ENCODE measurements at regions not wholly inside any gene's neighbourhood (a gene's known extent, or its start where the extent isn't known, plus 50 kb on each side); places are given as distances from the start of the nearest gene placed in this dataset.
"Not testable (repeated sequence)": the region's sequence is repeated elsewhere in the genome, so short reads cannot be mapped to it uniquely, and the experiment has no call there.

- Histone ChIP-seq H3K27ac (ENCODE audit: low read depth in 1 of 3, low read length in 2 of 3) (no peak overlapping the region), H3K9me3 (ENCODE audit: control insufficient read depth in 2 of 2, insufficient read depth in 1 of 2, low read depth in 1 of 2, low read length in 1 of 2) (no peaks in the 10 kb centered on the region), H3K4me3 (ENCODE audit: low read depth in 1 of 3, low read length in 3 of 3) (no peak overlapping the region), H3K4me1 (ENCODE audit: control insufficient read depth in 3 of 3, insufficient read depth in 2 of 3, low read depth in 1 of 3, low read length in 2 of 3) (no peaks in the 10 kb centered on the region), H3K36me3 (ENCODE audit: control insufficient read depth in 3 of 3, insufficient read depth in 2 of 3, low read depth in 1 of 3, low read length in 3 of 3) (no peaks in the 10 kb centered on the region), H3K27me3 (ENCODE audit: control insufficient read depth in 3 of 3, insufficient read depth in 3 of 3, low read length in 3 of 3) (no peaks in the 10 kb centered on the region)
- FAIRE-seq (no peak), DNase-seq (no peak)
- WGBS, 3 donors: 65 to 74% (median 68%) methylated on average over 3 of the region's 3 CpGs
Observed at GRCh38 chr3:181493423-181493822, 218.3 kb upstream of the SOX2 start.

GRCh38 chr3:181488536-181488935, 223.2 kb upstream of the SOX2 start:
- H3K4me3 ChIP-seq (ENCODE audit: low read depth in 1 of 3, low read length in 3 of 3): no peak overlapping the region
- H3K36me3 ChIP-seq (ENCODE audit: control insufficient read depth in 3 of 3, insufficient read depth in 2 of 3, low read depth in 1 of 3, low read length in 3 of 3): no peaks in the 10 kb centered on the region
- H3K9me3 ChIP-seq (ENCODE audit: control insufficient read depth in 2 of 2, insufficient read depth in 1 of 2, low read depth in 1 of 2, low read length in 1 of 2): no peaks in the 10 kb centered on the region
- H3K27ac ChIP-seq (ENCODE audit: low read depth in 1 of 3, low read length in 2 of 3): no peak overlapping the region
- no peaks in the 10 kb centered on the region for H3K27me3 ChIP-seq (ENCODE audit: control insufficient read depth in 3 of 3, insufficient read depth in 3 of 3, low read length in 3 of 3)
- 86 to 91% (median 89%) methylated on average over 3 of the region's 3 CpGs for WGBS, 3 donors
- FAIRE-seq: no peak
- no peaks in the 10 kb centered on the region for H3K4me1 ChIP-seq (ENCODE audit: control insufficient read depth in 3 of 3, insufficient read depth in 2 of 3, low read depth in 1 of 3, low read length in 2 of 3)
- DNase-seq: no peak

- Histone ChIP-seq H3K36me3 (ENCODE audit: control insufficient read depth in 3 of 3, insufficient read depth in 2 of 3, low read depth in 1 of 3, low read length in 3 of 3) (no peaks in the 10 kb centered on the region), H3K27ac (ENCODE audit: low read depth in 1 of 3, low read length in 2 of 3) (no peak overlapping the region), H3K27me3 (ENCODE audit: control insufficient read depth in 3 of 3, insufficient read depth in 3 of 3, low read length in 3 of 3) (no peaks in the 10 kb centered on the region), H3K4me3 (ENCODE audit: low read depth in 1 of 3, low read length in 3 of 3) (no peak overlapping the region), H3K9me3 (ENCODE audit: control insufficient read depth in 2 of 2, insufficient read depth in 1 of 2, low read depth in 1 of 2, low read length in 1 of 2) (no peaks in the 10 kb centered on the region), H3K4me1 (ENCODE audit: control insufficient read depth in 3 of 3, insufficient read depth in 2 of 3, low read depth in 1 of 3, low read length in 2 of 3) (no peaks in the 10 kb centered on the region)
- FAIRE-seq: no peak
- no peak for DNase-seq
- WGBS, 3 donors: 65 to 71% (median 70%) methylated on average over 5 of the region's 5 CpGs
Observed at GRCh38 chr3:181487236-181487978, 224.3 kb upstream of the SOX2 start.

- FAIRE-seq: no peak
- H3K27me3 ChIP-seq (ENCODE audit: control insufficient read depth in 3 of 3, insufficient read depth in 3 of 3, low read length in 3 of 3): no peaks in the 10 kb centered on the region
- H3K27ac ChIP-seq (ENCODE audit: low read depth in 1 of 3, low read length in 2 of 3): no peak overlapping the region
- DNase-seq: no peak
- H3K36me3 ChIP-seq (ENCODE audit: control insufficient read depth in 3 of 3, insufficient read depth in 2 of 3, low read depth in 1 of 3, low read length in 3 of 3): no peaks in the 10 kb centered on the region
- WGBS, 3 donors: 24 to 38% (median 33%) methylated on average over 7 of the region's 7 CpGs
- no peak overlapping the region for H3K4me3 ChIP-seq (ENCODE audit: low read depth in 1 of 3, low read length in 3 of 3)
- no peaks in the 10 kb centered on the region for H3K4me1 ChIP-seq (ENCODE audit: control insufficient read depth in 3 of 3, insufficient read depth in 2 of 3, low read depth in 1 of 3, low read length in 2 of 3)
- H3K9me3 ChIP-seq (ENCODE audit: control insufficient read depth in 2 of 2, insufficient read depth in 1 of 2, low read depth in 1 of 2, low read length in 1 of 2): no peaks in the 10 kb centered on the region
Observed at GRCh38 chr3:181486141-181486885, 225.4 kb upstream of the SOX2 start.

DNA sequence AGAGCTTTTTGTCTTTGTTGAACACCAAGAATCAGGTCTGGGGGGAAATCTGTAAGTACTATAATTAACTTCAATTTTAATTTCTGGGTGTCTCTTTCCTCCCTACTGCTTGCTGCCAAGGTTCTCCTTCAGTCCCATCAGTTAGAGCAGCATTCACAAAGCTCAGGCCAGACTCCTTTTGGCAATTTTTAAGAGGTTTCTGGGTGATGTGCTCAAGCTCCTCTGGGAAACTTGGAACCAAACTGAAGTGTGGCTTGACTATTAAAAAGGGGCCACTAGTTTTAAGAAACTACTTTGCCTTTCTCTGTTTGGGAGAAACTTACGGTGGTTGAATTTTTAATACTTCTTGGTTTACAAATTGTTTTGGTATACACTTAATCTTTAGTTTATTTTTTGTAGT, 227.7 kb upstream of the SOX2 start:
- FAIRE-seq (no peak), DNase-seq (no peak)
- no peak overlapping the region for H3K4me3 ChIP-seq (ENCODE audit: low read depth in 1 of 3, low read length in 3 of 3)
- no peaks in the 10 kb centered on the region for H3K27me3 ChIP-seq (ENCODE audit: control insufficient read depth in 3 of 3, insufficient read depth in 3 of 3, low read length in 3 of 3)
- no peaks in the 10 kb centered on the region for H3K36me3 ChIP-seq (ENCODE audit: control insufficient read depth in 3 of 3, insufficient read depth in 2 of 3, low read depth in 1 of 3, low read length in 3 of 3)
- no peaks in the 10 kb centered on the region for H3K9me3 ChIP-seq (ENCODE audit: control insufficient read depth in 2 of 2, insufficient read depth in 1 of 2, low read depth in 1 of 2, low read length in 1 of 2)
- H3K27ac ChIP-seq (ENCODE audit: low read depth in 1 of 3, low read length in 2 of 3): no peak overlapping the region
- no peaks in the 10 kb centered on the region for H3K4me1 ChIP-seq (ENCODE audit: control insufficient read depth in 3 of 3, insufficient read depth in 2 of 3, low read depth in 1 of 3, low read length in 2 of 3)
- WGBS, 3 donors: 75 to 90% (median 85%) methylated on average over 1 of the region's 1 CpG

GRCh38 chr3:181475146-181475545, 236.6 kb upstream of the SOX2 start:
- H3K4me1 ChIP-seq (ENCODE audit: control insufficient read depth in 3 of 3, insufficient read depth in 2 of 3, low read depth in 1 of 3, low read length in 2 of 3); H3K27ac ChIP-seq (ENCODE audit: low read depth in 1 of 3, low read length in 2 of 3); FAIRE-seq; DNase-seq; H3K4me3 ChIP-seq (ENCODE audit: low read depth in 1 of 3, low read length in 3 of 3); H3K27me3 ChIP-seq (ENCODE audit: control insufficient read depth in 3 of 3, insufficient read depth in 3 of 3, low read length in 3 of 3); H3K36me3 ChIP-seq (ENCODE audit: control insufficient read depth in 3 of 3, insufficient read depth in 2 of 3, low read depth in 1 of 3, low read length in 3 of 3): not testable (repeated sequence)
- peaks cover 0 to 18% of the 10 kb centered on the region in 2 donors for H3K9me3 ChIP-seq (ENCODE audit: control insufficient read depth in 2 of 2, insufficient read depth in 1 of 2, low read depth in 1 of 2, low read length in 1 of 2)
- 58 to 84% (median 70%) methylated on average over 1 of the region's 1 CpG for WGBS, 3 donors

DNA sequence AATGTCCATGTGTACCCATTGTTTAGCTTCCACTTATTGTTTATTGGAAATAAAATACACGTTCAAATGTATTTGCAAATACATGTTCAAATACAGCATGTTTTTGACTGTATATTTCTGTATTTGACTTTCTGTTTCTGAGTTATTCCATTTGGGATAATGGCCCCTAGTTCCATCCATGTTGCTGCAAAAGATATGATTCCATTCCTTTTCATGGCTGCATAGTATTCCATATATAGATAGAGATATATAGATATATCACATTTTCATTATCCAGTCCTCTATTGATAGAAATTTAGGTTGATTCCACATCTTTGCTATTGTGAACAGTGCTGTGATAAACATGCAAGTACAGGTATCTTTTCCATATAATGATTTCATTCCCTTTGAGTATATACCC, 241.4 kb upstream of the SOX2 start:
- FAIRE-seq: no peak
- 83 to 99% (median 95%) methylated on average over 1 of the region's 1 CpG for WGBS, 3 donors

DNA sequence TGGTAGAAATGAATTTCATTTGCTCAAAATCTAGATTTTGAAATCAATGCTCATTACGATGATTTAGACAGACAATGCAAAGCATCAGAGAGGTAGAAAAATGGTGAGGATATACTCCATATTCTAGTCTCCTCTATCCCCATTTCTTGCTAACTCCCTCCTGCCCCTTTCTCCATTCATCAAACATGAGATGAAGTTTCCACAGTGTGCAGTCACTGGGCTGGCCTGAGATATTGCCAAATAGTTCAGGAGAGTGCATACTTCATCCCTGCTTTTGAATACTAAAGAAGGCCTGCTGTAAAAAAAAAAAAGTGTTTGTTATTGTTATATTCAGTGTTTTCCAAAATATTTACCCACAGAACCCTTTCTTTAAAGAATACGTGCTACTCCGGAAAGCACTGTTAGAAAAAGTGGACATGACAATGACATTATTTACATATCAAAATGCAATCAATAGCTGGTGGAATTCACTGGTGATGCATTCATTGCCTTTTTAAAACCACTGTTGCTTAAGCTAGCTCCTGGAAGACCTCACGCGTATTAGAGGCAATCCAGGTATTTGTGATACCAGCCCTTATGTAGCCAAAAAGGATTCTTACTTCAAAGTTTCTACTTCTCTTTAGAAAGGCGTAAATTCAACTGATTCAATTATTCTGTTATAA, 247.6 kb upstream of the SOX2 start:
- WGBS, 3 donors: 70 to 79% (median 75%) methylated on average over 6 of the region's 6 CpGs
- Histone ChIP-seq H3K4me1 (ENCODE audit: control insufficient read depth in 3 of 3, insufficient read depth in 2 of 3, low read depth in 1 of 3, low read length in 2 of 3) (no peaks in the 10 kb centered on the region), H3K27me3 (ENCODE audit: control insufficient read depth in 3 of 3, insufficient read depth in 3 of 3, low read length in 3 of 3) (no peaks in the 10 kb centered on the region), H3K9me3 (ENCODE audit: control insufficient read depth in 2 of 2, insufficient read depth in 1 of 2, low read depth in 1 of 2, low read length in 1 of 2) (no peaks in the 10 kb centered on the region), H3K36me3 (ENCODE audit: control insufficient read depth in 3 of 3, insufficient read depth in 2 of 3, low read depth in 1 of 3, low read length in 3 of 3) (no peaks in the 10 kb centered on the region), H3K4me3 (ENCODE audit: low read depth in 1 of 3, low read length in 3 of 3) (no peak overlapping the region), H3K27ac (ENCODE audit: low read depth in 1 of 3, low read length in 2 of 3) (no peak overlapping the region)
- no peak for DNase-seq
- no peak for FAIRE-seq

More for the DNA sequence above, 241.4 kb upstream of the SOX2 start:
- Histone ChIP-seq H3K27ac (ENCODE audit: low read depth in 1 of 3, low read length in 2 of 3) (no peak overlapping the region), H3K9me3 (ENCODE audit: control insufficient read depth in 2 of 2, insufficient read depth in 1 of 2, low read depth in 1 of 2, low read length in 1 of 2) (peaks cover 0 to 3% of the 10 kb centered on the region in 2 donors), H3K4me1 (ENCODE audit: control insufficient read depth in 3 of 3, insufficient read depth in 2 of 3, low read depth in 1 of 3, low read length in 2 of 3) (no peaks in the 10 kb centered on the region), H3K27me3 (ENCODE audit: control insufficient read depth in 3 of 3, insufficient read depth in 3 of 3, low read length in 3 of 3) (no peaks in the 10 kb centered on the region), H3K4me3 (ENCODE audit: low read depth in 1 of 3, low read length in 3 of 3) (no peak overlapping the region), H3K36me3 (ENCODE audit: control insufficient read depth in 3 of 3, insufficient read depth in 2 of 3, low read depth in 1 of 3, low read length in 3 of 3) (no peaks in the 10 kb centered on the region)
- DNase-seq: no peak
